HG03066 (cell line): ENCODE measurements at regions not wholly inside any gene's neighbourhood (a gene's known extent, or its start where the extent isn't known, plus 50 kb on each side); places are given as distances from the start of the nearest gene placed in this dataset.
"Not testable (repeated sequence)": the region's sequence is repeated elsewhere in the genome, so short reads cannot be mapped to it uniquely, and the experiment has no call there.

Source experiments
- ATAC-seq: cut with Tn5 transposase; IDR thresholded peaks from one replicate; pipeline ENCODE4 v1.9.1; 2021; ENCODE audit warnings: low read depth; ENCODE audit not compliant: unreplicated experiment

GRCh38 chr9:7739595-7739994 is 60.0 kb downstream of the DMAC1 start:
- no peak for ATAC-seq

- no peak for ATAC-seq
These were observed 64.3 kb downstream of the DMAC1 start for GRCh38 chr9:7735311-7735710.

GRCh38 chr9:7730164-7730445 is 69.5 kb downstream of the DMAC1 start:
- ATAC-seq = no peak

GRCh38 chr9:7729371-7730163 is 70.0 kb downstream of the DMAC1 start:
- ATAC-seq = no peak

- no peak for ATAC-seq
These were observed 78.3 kb downstream of the DMAC1 start for GRCh38 chr9:7721291-7721690.

GRCh38 chr9:7713088-7713487 is 86.5 kb downstream of the DMAC1 start:
- ATAC-seq = not testable (repeated sequence)

GRCh38 chr9:7710686-7711085 is 88.9 kb downstream of the DMAC1 start:
- ATAC-seq = no peak

- no peak for ATAC-seq
These were observed 91.6 kb downstream of the DMAC1 start for GRCh38 chr9:7707934-7708333.

GRCh38 chr9:7704543-7704942 is 95.0 kb downstream of the DMAC1 start:
- ATAC-seq = no peak

- ATAC-seq = no peak
These were observed 107.7 kb downstream of the DMAC1 start for GRCh38 chr9:7691909-7692308.

- no peak for ATAC-seq
These were observed 109.6 kb downstream of the DMAC1 start for GRCh38 chr9:7690014-7690413.

GRCh38 chr9:7688626-7689025 is 111.0 kb downstream of the DMAC1 start:
- ATAC-seq = no peak

- ATAC-seq = no peak
These were observed 122.9 kb downstream of the DMAC1 start for GRCh38 chr9:7676609-7677156.

GRCh38 chr9:7671847-7672246 is 127.7 kb downstream of the DMAC1 start:
- no peak for ATAC-seq

- ATAC-seq = no peak
These were observed 131.0 kb downstream of the DMAC1 start for GRCh38 chr9:7668541-7668940.

GRCh38 chr9:7665874-7666273 is 133.7 kb downstream of the DMAC1 start:
- no peak for ATAC-seq

- ATAC-seq = no peak
These were observed 139.8 kb downstream of the DMAC1 start for GRCh38 chr9:7659766-7660165.

- ATAC-seq = no peak
These were observed 142.9 kb downstream of the DMAC1 start for GRCh38 chr9:7656636-7657035.

- ATAC-seq = no peak
These were observed 146.3 kb downstream of the DMAC1 start for GRCh38 chr9:7653262-7653661.

GRCh38 chr9:7640231-7640630 is 159.3 kb downstream of the DMAC1 start:
- ATAC-seq = no peak

GRCh38 chr9:7639471-7639870 is 160.1 kb downstream of the DMAC1 start:
- ATAC-seq = no peak

GRCh38 chr9:7636838-7637467 is 162.6 kb downstream of the DMAC1 start:
- no peak for ATAC-seq
